22Rv1 (cell line): ENCODE measurements at regions not wholly inside any gene's neighbourhood (a gene's known extent, or its start where the extent isn't known, plus 50 kb on each side); places are given as distances from the start of the nearest gene placed in this dataset.

Experiments used
- H3K27ac ChIP-seq: fragments of 450-650 bp; 2 replicates; pipeline ENCODE4 v1.5.1; 2017
- CTCF ChIP-seq: fragments of 450-650 bp; IDR thresholded peaks from 2 replicates; pipeline ENCODE4 v1.5.1; 2017; ENCODE audit warnings: mild to moderate bottlenecking
- ZFX ChIP-seq: fragments of 450-650 bp; IDR thresholded peaks from 2 replicates; pipeline ENCODE4 v1.6.1; 2017; ENCODE audit warnings: antibody characterized with exemption, borderline replicate concordance

GRCh38 chr16:26275021-26275590 lies 583.3 kb downstream of the HS3ST4 start:
- TF ChIP-seq ZFX (no peak), CTCF (no peak)
- H3K27ac ChIP-seq: no peak overlapping the region

- no peak overlapping the region for H3K27ac ChIP-seq
- TF ChIP-seq ZFX (no peak), CTCF (no peak)
Measured at GRCh38 chr16:26276289-26276688, 584.5 kb downstream of the HS3ST4 start.

GRCh38 chr16:26281381-26282110 lies 589.8 kb downstream of the HS3ST4 start:
- TF ChIP-seq CTCF (no peak), ZFX (no peak)
- H3K27ac ChIP-seq: no peak overlapping the region

- no peak overlapping the region for H3K27ac ChIP-seq
- no peak for TF ChIP-seq CTCF
Measured at GRCh38 chr16:26295625-26296304, 604.0 kb downstream of the HS3ST4 start.

- TF ChIP-seq CTCF (no peak), ZFX (no peak)
Measured at GRCh38 chr16:26301516-26301915, 609.8 kb downstream of the HS3ST4 start.

GRCh38 chr16:26316683-26317464 lies 625.1 kb downstream of the HS3ST4 start:
- H3K27ac ChIP-seq: no peak overlapping the region
- no peak for TF ChIP-seq ZFX
- TF ChIP-seq CTCF: no peak

More at GRCh38 chr16:26301516-26301915, 609.8 kb downstream of the HS3ST4 start:
- H3K27ac ChIP-seq: no peak overlapping the region
